OCI-LY1 (cell line): ENCODE measurements at regions not wholly inside any gene's neighbourhood (a gene's known extent, or its start where the extent isn't known, plus 50 kb on each side); places are given as distances from the start of the nearest gene placed in this dataset.

Experiments
- H2AFZ ChIP-seq: fragments of 200-600 bp; sonication (generic), shearing (Covaris generic); 2 replicates; pipeline ENCODE4 v1.6.0; 2014; ENCODE audit warnings: antibody characterized with exemption, mild to moderate bottlenecking, low read length
- H3F3A ChIP-seq: fragments of 200-600 bp; sonication (generic), shearing (Covaris generic); 2 replicates; pipeline ENCODE4 v1.6.0; 2014; ENCODE audit warnings: mild to moderate bottlenecking, antibody characterized with exemption, low read length, moderate library complexity; ENCODE audit not compliant: insufficient read depth
- H3K27ac ChIP-seq: fragments of 200-600 bp; sonication (generic); 2 replicates; pipeline ENCODE4 v1.5.1; 2014; ENCODE audit warnings: low read length, mixed run types, mild to moderate bottlenecking, low read depth; ENCODE audit not compliant: poor library complexity, severe bottlenecking
- H3K27me3 ChIP-seq: fragments of 200-600 bp; sonication (generic); 2 replicates; pipeline ENCODE4 v1.6.0; 2014; ENCODE audit warnings: antibody characterized with exemption, mild to moderate bottlenecking, low read length, moderate library complexity; ENCODE audit not compliant: insufficient read depth
- H3K36me3 ChIP-seq: fragments of 200-600 bp; sonication (generic); 2 replicates; pipeline ENCODE4 v1.6.1; 2014; ENCODE audit warnings: mild to moderate bottlenecking, antibody characterized with exemption, low read length, moderate library complexity, mixed read lengths; ENCODE audit not compliant: insufficient read depth
- H3K4me1 ChIP-seq: fragments of 200-600 bp; sonication (generic); 2 replicates; pipeline ENCODE4 v1.5.1; 2014; ENCODE audit warnings: mild to moderate bottlenecking, low read length, moderate library complexity; ENCODE audit not compliant: insufficient read depth, severe bottlenecking
- H3K4me2 ChIP-seq: fragments of 200-600 bp; sonication (generic), shearing (Covaris generic); 2 replicates; pipeline ENCODE4 v1.6.1; 2014; ENCODE audit warnings: low read length
- H3K4me3 ChIP-seq: fragments of 200-600 bp; sonication (generic); 2 replicates; pipeline ENCODE4 v1.5.1; 2014; ENCODE audit warnings: low read length, low read depth, mild to moderate bottlenecking, mixed read lengths; ENCODE audit not compliant: poor library complexity, severe bottlenecking
- H3K79me2 ChIP-seq: fragments of 200-600 bp; shearing (Covaris generic); 2 replicates; pipeline ENCODE4 v1.6.1; 2016; ENCODE audit warnings: mixed run types, low read length, mixed read lengths; ENCODE audit not compliant: insufficient read depth
- H3K9ac ChIP-seq: fragments of 200-600 bp; sonication (generic), shearing (Covaris generic); 2 replicates; pipeline ENCODE4 v1.6.1; 2014; ENCODE audit warnings: mild to moderate bottlenecking, low read length, mixed read lengths
- H3K9me2 ChIP-seq: fragments of 200-600 bp; sonication (generic), shearing (Covaris generic); 2 replicates; pipeline ENCODE4 v1.6.1; 2014; ENCODE audit warnings: low read depth, mild to moderate bottlenecking, low read length, mixed read lengths
- H3K9me3 ChIP-seq: fragments of 200-600 bp; shearing (Covaris generic); 2 replicates; pipeline ENCODE4 v1.6.1; 2014; ENCODE audit warnings: low read length, mixed read lengths
- H4K20me1 ChIP-seq: fragments of 200-600 bp; sonication (generic), shearing (Covaris generic); 2 replicates; pipeline ENCODE4 v1.6.0; 2016; ENCODE audit warnings: mild to moderate bottlenecking, low read length; ENCODE audit not compliant: insufficient read depth
- CTCF ChIP-seq: fragments of 200-600 bp; sonication (generic), shearing (Covaris generic); IDR thresholded peaks from 2 replicates; pipeline ENCODE4 v1.5.1; 2017; ENCODE audit warnings: mild to moderate bottlenecking, antibody characterized with exemption, low read length, moderate library complexity, mixed read lengths
- EZH2 ChIP-seq: fragments of 200-600 bp; sonication (generic), shearing (Covaris generic); IDR thresholded peaks from 2 replicates; pipeline ENCODE4 v1.8.0; 2017; ENCODE audit warnings: borderline replicate concordance, mixed run types, mild to moderate bottlenecking, antibody characterized with exemption, low read length, moderate library complexity, mixed read lengths

DNA sequence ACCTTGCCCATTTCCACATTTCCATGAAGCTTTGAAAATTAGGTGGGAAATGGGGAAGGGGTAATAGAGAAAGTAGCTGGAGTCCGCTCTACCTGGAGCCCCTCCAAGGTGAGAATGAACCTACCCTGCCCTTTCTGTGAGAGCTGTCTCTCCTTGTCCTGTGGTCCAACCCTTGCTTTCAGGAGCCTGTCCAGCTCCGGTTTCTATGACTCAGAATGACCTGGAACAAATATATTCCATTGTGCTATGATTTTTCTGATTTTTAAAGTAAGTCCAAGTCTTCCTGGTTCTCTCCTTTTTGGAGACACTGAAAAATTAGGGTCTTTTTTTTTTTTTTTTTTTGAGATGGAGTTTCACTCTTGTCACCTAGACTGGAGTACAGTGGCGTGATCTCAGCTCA lies 89.1 kb upstream of the VASH1 start:
- no peaks in the 10 kb centered on the region for H3K4me1 ChIP-seq
- TF ChIP-seq CTCF (no peak), EZH2 (no peak)
- no peaks in the 10 kb centered on the region for H3K9me2 ChIP-seq
- no peaks in the 10 kb centered on the region for H3K36me3 ChIP-seq
- no peaks in the 10 kb centered on the region for H3K9me3 ChIP-seq
- no peaks in the 10 kb centered on the region for H3F3A ChIP-seq
- H3K27ac ChIP-seq = no peak overlapping the region
- no peaks in the 10 kb centered on the region for H4K20me1 ChIP-seq
- no peak overlapping the region for H3K9ac ChIP-seq
- H2AFZ ChIP-seq = no peak overlapping the region
- 0 out of 2 replicates have a peak, but pooled peaks cover 5% of the 10 kb centered on the region for H3K27me3 ChIP-seq
- H3K4me2 ChIP-seq = no peak overlapping the region
- H3K79me2 ChIP-seq = no peaks in the 10 kb centered on the region
- H3K4me3 ChIP-seq = no peak overlapping the region

- no peak overlapping the region for H3K27ac ChIP-seq
- H3K4me3 ChIP-seq = no peak overlapping the region
- no peaks in the 10 kb centered on the region for H3F3A ChIP-seq
- 0 out of 2 replicates have a peak, but pooled peaks cover 5% of the 10 kb centered on the region for H3K27me3 ChIP-seq
- H3K36me3 ChIP-seq = no peaks in the 10 kb centered on the region
- no peak overlapping the region for H2AFZ ChIP-seq
- H3K4me2 ChIP-seq = no peak overlapping the region
- H3K9me3 ChIP-seq = no peaks in the 10 kb centered on the region
- no peak overlapping the region for H3K9ac ChIP-seq
- no peaks in the 10 kb centered on the region for H4K20me1 ChIP-seq
- no peaks in the 10 kb centered on the region for H3K4me1 ChIP-seq
- no peaks in the 10 kb centered on the region for H3K9me2 ChIP-seq
- H3K79me2 ChIP-seq = no peaks in the 10 kb centered on the region
- TF ChIP-seq CTCF = no peak
- TF ChIP-seq EZH2 = no peak
These were observed 88.0 kb upstream of the VASH1 start for GRCh38 chr14:76673261-76673660.

GRCh38 chr14:76675046-76675445 lies 86.2 kb upstream of the VASH1 start:
- Histone ChIP-seq H3K9me3 (no peaks in the 10 kb centered on the region), H3K27ac (no peak overlapping the region), H3K36me3 (no peaks in the 10 kb centered on the region), H3K79me2 (no peaks in the 10 kb centered on the region), H3K9ac (no peak overlapping the region), H4K20me1 (no peaks in the 10 kb centered on the region), H2AFZ (no peak overlapping the region), H3K4me3 (no peak overlapping the region), H3K4me1 (no peaks in the 10 kb centered on the region), H3K9me2 (no peaks in the 10 kb centered on the region), H3K4me2 (no peak overlapping the region), H3F3A (no peaks in the 10 kb centered on the region), H3K27me3 (peaks cover 5% of the 10 kb centered on the region; the same call in 1 of the 2 replicates)
- TF ChIP-seq EZH2 (no peak), CTCF (no peak)
